ENCODE measurements at regions not wholly inside any gene's neighbourhood (a gene's known extent, or its start where the extent isn't known, plus 50 kb on each side); places are given as distances from the start of the nearest gene placed in this dataset.

DNA sequence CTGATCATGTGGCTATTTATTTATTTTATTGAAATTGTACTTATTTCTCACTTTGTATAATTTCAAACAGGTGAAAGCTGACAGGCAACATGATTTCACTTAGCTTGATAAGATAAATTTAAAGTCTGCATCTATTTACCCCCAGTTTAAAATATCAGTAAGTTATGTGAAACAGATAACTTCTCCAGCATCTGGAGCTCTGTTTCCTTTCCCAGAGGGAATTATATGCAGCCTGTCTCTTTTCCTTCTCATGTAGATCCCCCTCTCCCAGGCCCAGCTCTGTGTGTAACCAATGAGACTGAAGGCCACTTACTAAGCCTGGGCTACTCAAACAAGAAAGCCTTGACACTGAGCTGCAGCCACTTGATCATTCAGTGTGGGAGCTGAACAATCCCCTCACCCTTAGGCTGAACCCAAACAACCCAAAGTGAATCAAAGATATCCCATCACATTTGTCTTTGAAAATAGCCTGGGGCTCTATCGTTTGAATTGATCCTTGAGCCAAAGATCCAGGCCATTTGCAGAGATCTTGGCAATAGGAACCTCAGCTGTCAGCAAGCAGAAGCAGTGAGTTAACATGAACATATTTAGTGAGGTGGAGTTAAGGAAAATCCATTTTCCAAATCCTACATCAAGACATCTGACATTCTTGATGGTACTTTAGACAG, 383.9 kb downstream of the TGFB2 start:
- DNase-seq = no peak

DNA sequence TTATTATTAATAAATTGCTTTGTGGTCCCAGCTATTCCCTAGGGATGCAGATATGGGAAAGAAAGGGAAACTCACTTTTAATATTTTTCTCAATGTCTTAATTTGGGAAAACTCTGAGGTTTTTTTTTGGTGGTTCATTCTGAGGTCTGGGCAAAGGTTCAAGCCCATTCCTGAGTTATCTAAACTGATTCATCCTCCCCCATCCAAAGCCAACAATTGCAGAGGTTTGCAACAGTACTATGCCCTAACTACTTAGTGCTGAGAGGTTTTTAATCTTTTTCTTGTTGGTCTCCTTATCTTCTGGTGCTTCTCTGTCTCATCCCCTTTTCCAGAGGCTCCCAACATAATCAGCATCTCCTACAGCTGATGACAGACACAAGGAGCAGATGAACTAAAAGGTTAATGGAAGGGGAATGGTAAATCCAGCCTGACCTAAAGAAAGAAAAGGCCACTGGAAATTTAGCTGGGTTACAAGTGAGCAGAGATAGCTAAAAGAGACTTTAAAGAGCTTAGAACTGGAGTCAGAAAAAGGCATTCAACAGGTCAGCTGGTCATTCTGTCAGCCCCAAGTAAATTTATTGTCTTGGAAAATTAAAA, 390.4 kb downstream of the TGFB2 start:
- no peak for DNase-seq

DNA sequence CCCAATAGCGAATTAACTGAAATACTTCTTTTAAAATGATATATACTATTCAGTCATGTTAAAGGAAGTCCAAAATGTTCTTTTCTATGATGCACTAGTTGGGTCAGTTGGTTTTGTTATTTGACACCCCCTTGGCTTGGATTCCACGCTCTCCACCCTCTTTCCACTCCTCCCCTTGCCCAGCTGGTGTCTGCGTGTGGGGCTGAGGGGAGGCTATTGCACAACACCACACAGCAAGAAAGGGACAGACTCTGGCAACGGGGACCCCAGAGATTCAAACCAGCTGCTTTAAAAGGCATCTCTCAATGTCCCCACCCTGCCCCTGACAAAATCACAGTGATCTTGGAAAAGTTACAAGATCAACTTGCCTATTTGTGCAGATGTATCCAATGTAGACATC, 394.3 kb downstream of the TGFB2 start:
- DNase-seq = no peak

DNA sequence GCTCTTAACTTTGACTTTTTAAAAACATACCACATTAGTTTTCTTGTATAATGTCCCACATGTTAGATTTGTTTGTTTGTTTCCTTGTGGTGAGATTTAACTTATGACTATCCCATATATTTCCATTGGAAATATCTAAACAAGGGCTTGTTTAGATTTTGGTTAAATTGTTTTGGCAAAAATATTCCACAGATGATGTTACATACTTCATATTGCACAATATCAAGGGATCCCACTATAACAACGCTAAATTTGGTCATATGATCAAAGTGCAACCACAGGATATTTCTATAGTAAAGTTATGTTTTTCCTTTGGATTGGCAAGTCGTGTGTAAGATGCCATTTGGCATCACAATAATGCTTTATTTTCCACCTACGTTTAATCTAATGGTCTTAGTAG, 396.7 kb downstream of the TGFB2 start:
- no peak for DNase-seq

DNA sequence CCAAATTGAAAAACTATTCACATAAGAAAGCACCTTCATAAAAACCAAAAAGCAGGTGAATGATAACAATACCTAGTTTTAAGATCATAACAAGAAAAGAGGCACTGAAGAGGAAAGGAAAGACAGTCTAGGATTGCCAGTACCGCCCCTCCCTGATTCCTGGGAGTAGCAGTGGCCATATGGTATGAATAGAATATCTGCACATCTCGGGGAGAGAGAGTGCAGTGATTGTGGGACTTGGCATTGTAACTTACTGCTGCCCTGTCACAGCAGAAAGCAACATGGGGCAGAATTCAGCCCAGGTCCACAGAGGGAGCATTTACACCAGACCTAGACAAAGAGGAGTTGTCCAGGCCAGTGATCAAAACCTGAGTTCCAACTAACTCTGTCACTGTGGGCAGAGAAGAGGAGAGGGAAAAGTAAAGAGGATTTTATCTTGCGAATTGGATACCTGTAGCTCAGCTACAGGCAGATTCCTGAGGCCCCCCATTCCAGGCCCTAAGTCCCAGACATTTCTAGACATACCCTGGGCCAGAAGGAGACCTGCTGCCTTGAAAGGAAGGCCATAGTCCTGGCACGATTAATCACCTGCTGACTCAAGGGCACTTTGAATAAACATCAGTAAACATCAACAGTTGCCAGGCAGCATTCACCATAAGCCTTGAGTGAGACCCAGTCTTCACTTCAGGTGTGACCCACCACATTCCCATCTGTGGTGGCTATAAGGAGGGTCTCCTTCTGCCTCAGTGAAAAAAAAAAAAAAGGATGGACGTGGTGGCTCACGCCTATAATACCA, 397.5 kb downstream of the TGFB2 start:
- DNase-seq = no peak

DNA sequence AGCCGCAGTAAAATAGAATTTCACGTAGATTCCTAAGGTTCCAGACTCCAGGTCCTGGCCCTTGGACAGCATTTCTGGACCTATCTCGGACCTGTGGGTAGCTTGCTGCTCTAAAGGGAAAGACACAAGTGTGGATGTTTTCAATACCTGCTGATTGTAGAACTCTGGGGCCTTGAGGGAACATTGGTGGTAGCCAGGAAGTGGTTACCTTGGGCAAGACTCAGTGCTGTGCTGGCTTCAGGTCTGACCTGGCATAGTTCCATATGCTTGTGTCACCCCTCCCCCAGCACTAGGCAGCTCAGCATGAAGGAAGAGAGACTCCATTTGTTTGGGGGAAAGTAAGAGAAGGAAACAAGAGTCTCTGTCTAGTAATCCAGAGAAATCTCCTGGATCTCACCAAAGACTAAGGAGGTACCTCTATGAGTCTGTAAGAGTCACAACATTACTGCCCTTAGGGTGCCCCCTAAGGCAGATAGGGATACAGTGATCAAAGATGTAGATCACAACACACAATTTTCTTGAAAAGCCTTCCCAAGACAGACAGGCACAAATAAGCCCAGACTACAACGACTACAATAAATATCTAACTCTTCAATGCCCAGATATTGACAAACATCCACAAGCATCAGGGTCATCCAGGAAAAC, 398.8 kb downstream of the TGFB2 start:
- no peak for DNase-seq

DNA sequence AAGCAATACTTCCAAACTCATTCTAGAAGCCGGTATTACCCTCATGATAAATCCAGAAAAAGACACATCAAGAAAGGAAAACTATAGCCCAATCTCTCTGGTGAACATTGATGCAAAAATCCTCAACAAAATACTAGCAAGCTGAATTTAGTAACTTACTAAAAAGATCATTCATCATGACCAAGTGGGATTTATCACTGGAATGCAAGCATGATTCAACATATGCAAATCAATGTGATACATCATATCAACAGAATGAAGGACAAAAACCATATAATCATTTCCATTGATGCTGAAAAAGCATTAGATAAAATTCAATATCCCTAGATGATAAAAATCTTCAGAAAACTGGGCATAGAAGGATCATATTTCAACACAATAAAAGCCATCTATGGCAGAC, 402.9 kb downstream of the TGFB2 start:
- DNase-seq = no peak

DNA sequence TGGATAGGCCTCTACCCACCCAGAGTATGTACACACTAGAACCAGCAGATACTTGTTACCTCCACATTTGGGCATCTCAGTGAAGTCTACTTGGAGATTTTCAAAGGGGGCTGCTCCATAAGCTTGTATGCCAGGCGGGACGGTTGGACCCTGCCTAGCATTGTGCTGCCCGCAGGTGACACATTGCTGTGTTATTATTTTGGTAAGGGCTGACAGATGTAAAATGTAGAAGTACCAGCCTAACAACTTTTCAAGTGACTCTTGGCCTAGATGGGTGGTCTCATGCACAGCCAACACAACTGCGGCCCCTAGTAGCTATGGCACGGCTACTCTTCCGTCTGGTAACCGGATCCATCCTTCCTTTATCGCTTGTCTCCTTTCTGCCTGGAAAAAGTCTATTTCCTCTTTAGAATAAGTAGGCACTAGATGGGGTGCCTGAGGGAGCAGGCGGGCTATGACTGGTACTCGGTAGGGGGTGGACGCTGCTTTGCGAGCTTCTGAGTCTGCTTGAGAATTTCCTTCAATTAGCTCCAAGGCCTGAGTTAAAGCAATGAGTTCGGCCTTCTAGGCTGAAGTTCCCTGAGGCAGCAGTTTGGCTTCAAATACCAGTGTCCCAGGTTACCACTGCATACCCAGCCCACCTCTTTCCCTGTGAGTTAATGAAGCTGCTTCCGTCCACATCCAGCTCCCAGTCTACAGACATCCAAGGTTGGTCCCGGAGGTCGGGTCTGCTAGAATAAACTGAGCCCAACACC, 405.3 kb downstream of the TGFB2 start:
- DNase-seq = no peak

DNA sequence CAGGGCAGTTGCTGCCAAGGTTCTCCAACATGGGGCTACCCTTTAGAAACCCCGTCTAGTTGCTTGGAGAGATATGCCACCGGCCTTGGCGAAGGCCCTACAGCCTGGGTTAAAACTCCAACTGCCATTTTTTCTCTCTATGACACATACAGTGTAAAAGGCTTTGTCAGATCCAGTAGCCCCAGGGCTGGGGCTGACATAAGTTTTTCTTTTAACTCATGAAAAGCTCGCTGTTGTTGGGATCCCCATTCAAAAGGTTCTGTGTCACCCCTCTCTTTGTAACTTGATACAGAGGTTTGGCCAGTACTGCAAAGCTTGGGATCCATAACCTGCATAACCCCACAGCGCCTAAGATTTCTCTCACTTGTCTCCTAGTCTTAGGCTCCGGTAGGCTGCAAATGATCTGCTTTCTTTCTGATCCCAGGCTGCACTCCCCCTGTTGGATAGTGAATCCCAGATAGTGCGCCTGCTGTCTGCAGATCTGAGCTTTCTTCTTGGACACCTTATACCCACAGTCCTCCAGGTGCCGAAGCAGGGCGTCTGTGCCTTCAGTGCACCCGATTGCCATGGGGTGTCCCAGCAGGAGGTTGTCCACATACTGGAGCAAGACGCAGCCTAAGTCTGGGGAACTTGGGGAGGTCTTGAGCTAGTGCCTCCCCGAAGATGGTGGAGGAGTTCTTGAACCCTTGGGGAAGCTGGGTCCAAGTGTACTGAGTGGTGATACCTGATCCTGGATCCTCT, 406.2 kb downstream of the TGFB2 start:
- no peak for DNase-seq

DNA sequence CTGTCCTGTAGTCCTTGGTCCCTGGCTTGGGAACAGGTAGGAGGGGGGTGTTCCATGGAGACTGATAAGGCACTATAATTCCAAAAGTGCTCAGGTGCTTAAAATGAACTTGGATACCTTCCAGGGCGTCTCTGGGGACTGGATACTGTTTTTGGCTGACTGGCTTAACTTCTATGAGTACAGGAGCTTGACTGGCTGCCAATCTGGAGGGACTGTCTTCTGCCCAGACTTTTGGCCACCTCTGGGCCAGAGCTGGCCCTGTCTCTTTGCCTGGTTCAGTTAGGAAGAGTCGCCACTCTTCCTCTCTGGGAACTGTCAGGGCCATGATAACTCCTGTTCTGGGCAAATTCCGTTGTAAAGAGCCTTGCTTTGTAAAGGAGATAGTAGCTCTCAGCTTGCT, 407.0 kb downstream of the TGFB2 start:
- DNase-seq = no peak

DNA sequence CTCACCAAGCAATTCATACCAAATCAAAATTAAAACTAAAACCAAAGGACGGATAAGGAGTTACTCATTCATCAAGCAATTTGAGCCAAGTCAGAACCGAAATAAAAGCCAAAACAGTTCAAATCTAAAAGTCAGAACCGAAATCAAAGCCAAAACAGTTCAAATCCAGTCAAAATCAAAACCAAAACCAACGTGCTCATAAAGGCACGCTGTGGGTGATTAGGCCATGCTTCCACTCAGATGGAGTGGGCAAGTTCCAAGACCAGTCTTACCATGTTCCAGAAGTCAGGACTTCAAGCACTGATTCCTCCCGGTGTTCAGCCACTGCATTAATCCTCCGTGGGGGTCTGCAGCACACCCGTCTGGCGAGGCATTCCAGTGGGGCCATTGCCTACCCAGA, 409.3 kb downstream of the TGFB2 start:
- DNase-seq = no peak

DNA sequence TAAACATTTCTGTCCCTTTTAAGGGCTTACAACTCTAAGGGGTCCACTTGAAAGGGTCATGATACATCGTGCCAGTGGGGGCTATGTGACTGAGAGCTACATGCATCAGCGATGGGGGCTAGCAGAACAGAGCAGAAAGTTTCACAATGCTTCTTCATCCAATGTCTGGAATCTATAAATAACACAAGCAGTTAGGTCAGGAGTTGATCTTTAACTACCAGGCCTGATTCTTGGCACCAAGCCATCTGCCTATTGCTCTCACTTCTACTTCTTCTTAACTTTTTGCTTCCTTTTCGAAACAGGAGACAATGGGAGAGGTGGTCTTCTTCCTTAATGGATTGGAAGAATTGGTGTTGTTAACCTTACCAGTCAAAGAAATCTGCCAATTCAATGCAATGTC, 410.0 kb downstream of the TGFB2 start:
- DNase-seq = no peak

DNA sequence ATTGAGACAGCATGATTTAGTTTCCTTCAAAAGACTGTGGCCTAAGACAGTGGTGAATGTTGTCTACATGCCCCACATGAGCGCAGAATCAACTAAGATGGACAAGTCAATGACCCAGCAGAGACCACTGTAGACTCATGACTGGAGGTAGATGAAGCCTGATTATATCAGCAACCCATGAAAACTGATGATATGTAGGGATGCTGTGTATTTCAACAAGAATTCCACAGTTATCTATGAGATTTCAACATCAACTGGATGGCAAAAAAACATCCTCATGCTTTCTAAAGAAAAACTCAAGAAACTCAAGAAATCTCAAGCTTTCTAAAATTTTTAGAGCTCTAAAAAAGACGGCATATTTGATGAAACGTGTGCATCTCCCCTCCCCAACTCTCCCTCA, 413.9 kb upstream of the LYPLAL1 start:
- DNase-seq = no peak

DNA sequence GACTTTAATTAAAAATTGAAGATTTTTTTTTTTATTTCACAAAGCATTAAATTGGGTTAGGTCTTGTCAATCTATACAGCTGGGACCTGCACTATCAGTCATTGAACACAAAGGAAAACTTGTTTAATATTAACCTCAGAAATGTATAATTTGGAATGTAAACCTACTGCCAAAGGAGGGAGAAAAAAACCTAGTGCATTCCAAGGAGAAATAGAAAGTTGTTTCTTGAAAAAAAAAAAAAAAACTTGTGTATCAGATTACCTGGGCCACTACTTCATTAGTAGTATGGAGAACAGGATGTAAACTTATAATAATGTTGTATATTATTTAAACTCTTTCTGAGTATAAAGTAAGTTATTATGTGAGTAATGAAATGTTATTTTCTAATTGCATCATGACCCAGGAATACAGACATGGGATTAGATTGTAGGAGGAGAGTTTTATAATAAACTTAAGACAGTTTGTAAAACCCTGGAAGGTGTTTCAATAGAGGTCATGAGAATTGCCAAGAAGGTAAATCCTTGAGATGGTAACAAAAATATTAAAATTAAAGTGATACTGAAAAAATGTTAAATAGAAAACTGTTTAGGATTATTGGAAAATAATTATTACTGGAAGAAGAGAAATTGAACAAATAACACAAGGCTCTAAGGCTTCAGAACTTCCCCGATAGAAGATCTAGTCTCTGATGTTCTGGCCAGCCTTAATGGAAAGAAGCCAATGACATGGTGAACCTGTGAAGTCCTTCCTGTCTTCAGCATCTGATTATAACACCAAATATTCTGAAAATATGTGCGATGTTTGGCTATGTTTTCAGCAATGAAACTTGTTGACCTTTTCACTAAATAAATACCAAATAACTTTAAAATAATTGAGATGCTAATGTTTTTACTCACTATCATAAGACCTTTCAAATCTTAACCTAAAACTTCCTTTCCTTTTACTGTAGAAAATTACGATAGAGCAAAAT, 412.8 kb upstream of the LYPLAL1 start:
- DNase-seq = no peak

DNA sequence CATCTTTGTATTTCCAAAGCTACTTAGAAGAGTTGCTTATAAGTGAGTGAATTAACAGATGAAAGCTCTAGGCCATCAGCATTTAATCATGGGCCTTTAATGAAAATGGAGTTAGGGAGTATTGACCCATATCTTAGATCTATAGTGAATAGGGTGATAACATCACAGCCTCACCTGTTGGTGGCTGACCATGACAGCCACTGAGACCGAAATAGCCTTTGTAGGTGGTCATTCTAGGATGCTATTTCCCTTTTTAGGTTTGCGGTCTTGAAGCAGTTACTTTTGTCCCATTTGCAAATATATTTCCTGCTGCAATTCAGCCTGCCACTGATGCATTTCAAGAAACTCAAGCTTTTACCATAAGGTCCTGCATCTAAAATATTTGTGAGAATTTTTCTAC, 410.1 kb upstream of the LYPLAL1 start:
- no peak for DNase-seq

DNA sequence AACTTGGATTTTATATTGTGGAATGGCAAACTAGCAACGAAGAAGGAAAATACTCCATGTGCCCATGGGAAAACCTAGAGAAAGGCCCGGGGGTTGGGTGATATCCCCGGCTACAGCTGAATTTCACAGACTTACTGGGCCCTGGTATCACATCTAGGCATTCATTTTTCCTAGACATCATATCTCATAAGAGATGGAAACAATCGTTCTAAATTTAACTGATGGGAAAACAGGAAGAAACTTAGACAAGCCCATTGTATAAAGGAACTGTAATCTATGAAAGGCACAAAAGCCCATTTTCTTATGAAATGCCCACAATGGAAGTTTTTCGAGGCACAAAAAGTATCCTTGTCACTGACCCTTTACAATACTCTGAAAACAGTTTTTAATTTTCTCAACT, 407.9 kb upstream of the LYPLAL1 start:
- DNase-seq = no peak

DNA sequence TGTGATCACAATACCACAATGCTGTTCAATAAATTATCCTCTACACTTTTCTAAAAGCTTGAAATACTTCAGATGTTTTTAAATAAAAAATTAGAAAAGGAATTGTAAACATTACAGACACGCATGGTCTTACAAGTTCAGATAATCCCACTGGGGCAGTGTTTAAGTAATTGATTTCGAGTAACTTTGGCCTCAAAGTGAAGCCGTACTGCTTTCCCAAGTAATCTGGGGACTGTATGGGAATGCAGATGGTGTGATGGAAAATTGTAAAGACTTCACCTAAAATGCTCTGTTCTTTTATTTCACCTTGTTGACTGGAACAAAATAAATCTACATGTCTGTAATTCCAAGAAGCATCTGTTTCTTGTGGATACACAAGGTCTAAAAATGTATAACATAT, 401.7 kb upstream of the LYPLAL1 start:
- no peak for DNase-seq

DNA sequence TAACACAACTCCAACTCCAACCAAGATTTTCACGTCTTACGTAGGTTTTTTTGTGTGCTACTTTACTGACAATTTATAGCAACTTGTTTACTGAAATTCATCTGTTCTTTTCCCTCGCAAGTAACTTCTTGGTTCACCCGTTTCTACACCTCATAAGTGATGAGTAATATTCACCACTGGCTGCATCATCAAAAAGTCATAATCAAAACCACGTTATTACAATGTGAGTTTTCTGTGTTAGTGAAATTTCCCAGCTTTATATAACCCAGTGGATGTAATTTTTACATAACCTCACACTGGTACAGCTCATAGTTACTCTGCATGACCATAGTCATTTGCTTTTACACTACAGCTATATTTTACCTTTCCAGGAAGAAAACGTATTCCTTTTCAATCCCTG, 401.1 kb upstream of the LYPLAL1 start:
- DNase-seq = no peak

DNA sequence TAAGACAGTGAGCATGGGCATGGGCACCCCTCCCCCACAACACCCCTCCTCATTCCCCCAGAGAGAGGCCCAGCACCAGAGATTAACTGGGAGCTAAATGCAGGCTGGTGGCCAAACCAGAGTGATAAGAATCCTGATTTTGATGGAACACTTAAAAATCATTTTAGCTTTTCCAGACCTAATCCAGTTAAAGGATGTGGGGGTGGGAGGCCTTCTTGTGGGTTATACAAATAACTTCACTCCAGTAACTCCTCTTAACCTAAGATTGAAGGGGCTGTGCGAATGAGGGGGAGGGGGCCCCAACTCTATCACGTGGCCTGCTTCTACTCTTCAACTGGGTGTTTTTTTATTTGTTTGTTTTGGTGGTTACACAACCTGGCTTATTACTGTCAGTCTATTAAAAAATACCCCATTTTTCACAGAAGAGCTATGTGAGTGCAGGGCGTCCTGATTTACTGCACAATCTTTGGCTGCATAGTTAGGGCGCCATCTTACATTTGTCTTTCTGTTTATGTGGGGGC, 398.1 kb upstream of the LYPLAL1 start:
- DNase-seq = no peak

DNA sequence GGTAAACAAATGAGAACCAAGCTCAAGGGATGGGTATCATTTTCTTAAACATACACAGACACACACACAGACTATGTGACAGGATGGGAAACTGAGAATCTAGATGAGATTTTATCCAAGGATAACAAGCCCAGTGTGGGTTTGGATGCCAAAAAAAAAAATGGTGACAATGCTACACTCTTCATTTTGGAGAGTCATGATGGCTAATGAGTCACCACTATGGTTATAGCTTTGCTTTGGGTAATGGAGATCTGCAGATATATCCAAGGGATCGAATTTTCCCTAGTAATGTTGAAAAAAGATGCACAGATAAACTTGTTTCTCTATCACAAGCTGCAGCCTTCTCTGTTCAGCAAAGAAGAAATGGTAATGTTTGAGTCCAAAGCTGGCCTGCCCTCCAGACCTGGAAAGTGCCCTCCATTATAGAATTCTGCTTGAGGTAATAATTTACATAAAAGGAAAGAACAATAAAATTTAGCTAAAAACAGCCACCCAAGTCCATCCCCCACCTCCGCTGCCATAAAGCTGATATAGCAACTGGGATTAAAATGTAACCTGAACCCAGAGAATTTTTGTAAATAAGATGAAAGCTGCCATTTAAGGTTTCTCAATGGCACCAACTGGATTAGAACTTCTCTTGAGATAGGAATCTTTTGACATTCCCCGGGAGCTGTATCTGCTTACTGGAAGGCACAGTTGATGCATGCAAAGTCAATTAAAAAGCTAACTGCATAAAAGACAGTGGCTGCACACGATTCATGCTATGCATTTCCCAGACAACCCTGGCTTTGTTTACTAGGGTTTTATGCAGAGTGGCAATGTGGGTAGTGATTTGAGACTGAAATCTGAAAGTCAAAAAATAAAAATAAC, 395.2 kb upstream of the LYPLAL1 start:
- no peak for DNase-seq

Data from NCI-H187 treated with DMSO at 0.1 percent for 48 hours (cell line).